Adipocyte (in vitro differentiated cells): ENCODE measurements at regions not wholly inside any gene's neighbourhood (a gene's known extent, or its start where the extent isn't known, plus 50 kb on each side); places are given as distances from the start of the nearest gene placed in this dataset.

Experiments
- DNase-seq: peaks from one replicate; pipeline ENCODE4 v3.0.0-alpha.2; 2015; ENCODE audit warnings: low read depth
- H3K27me3 ChIP-seq: replicated peaks from 2 replicates; pipeline ENCODE4 v1.7.0; 2013; ENCODE audit warnings: mild to moderate bottlenecking, low read length, moderate library complexity; ENCODE audit not compliant: control insufficient read depth, insufficient read depth
- H3K36me3 ChIP-seq: 2 replicates; pipeline ENCODE4 v1.7.0; 2013; ENCODE audit warnings: low read length, mild to moderate bottlenecking, moderate library complexity; ENCODE audit not compliant: control insufficient read depth, insufficient read depth, severe bottlenecking
- H3K4me1 ChIP-seq: 2 replicates; pipeline ENCODE4 v1.7.0; 2013; ENCODE audit warnings: mild to moderate bottlenecking, low read length, moderate library complexity; ENCODE audit not compliant: control insufficient read depth, insufficient read depth
- H3K4me3 ChIP-seq: 2 replicates; pipeline ENCODE4 v1.7.0; 2013; ENCODE audit warnings: mild to moderate bottlenecking, low read length, moderate library complexity
- H3K9ac ChIP-seq: 2 replicates; pipeline ENCODE4 v1.7.0; 2013; ENCODE audit warnings: mild to moderate bottlenecking, low read length, moderate library complexity
- H3K9me3 ChIP-seq: 2 replicates; pipeline ENCODE4 v1.7.0; 2013; ENCODE audit warnings: mild to moderate bottlenecking, low read length, moderate library complexity; ENCODE audit not compliant: control insufficient read depth

- H3K4me3 ChIP-seq: no peak overlapping the region
- no peaks in the 10 kb centered on the region for H3K4me1 ChIP-seq
- H3K9me3 ChIP-seq: peaks cover 31% of the 10 kb centered on the region
- no peak for DNase-seq
- H3K36me3 ChIP-seq: no peaks in the 10 kb centered on the region
- H3K27me3 ChIP-seq: no peaks in the 10 kb centered on the region
- H3K9ac ChIP-seq: no peak overlapping the region
These were observed 1225.5 kb downstream of the TBC1D22A start for GRCh38 chr22:47987885-47988515.

DNA sequence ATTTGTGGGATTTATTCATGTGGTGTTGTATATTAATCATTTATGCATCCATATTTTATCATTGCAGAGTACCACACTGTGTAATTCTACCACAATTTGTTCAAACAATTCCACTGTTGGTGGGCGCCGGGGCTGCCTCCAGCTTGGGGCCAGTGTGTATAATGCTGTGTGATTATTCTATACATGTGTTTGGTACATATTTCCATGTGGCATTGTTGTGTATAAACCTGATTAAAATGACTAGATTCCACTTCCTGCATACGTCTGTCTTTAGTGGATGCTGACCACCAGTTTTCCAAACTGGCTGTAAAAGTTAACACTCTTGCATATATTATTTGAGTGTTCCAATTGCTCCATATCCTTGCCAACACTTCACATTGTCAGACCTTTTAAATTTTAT, 1213.8 kb downstream of the TBC1D22A start:
- no peaks in the 10 kb centered on the region for H3K36me3 ChIP-seq
- H3K9ac ChIP-seq: no peak overlapping the region
- no peaks in the 10 kb centered on the region for H3K27me3 ChIP-seq
- no peaks in the 10 kb centered on the region for H3K4me1 ChIP-seq
- no peak for DNase-seq
- H3K9me3 ChIP-seq: peaks cover 17% of the 10 kb centered on the region
- no peak overlapping the region for H3K4me3 ChIP-seq

DNA sequence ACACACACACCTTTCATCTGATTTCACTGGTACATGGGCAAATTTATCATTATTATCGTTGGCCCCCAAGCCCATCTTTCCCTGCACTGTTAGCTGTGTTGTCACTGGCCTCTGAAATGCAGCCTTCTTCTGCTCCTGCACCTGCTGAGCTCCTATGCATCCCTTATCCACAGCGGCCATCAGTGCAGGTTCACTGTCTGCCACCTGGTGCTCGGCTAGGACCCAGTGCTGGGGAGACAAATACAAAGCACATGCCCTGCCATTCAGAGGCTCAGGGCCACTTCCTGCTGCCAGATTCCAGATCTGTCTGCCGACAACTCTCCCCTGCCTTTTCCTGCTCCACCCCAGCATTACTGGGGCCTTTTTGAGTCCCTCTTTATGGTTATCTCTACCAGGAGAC, 1205.4 kb downstream of the TBC1D22A start:
- no peak overlapping the region for H3K4me3 ChIP-seq
- no peaks in the 10 kb centered on the region for H3K4me1 ChIP-seq
- H3K9me3 ChIP-seq: peaks cover 7% of the 10 kb centered on the region
- H3K9ac ChIP-seq: no peak overlapping the region
- H3K27me3 ChIP-seq: no peaks in the 10 kb centered on the region
- H3K36me3 ChIP-seq: no peaks in the 10 kb centered on the region
- no peak for DNase-seq

DNA sequence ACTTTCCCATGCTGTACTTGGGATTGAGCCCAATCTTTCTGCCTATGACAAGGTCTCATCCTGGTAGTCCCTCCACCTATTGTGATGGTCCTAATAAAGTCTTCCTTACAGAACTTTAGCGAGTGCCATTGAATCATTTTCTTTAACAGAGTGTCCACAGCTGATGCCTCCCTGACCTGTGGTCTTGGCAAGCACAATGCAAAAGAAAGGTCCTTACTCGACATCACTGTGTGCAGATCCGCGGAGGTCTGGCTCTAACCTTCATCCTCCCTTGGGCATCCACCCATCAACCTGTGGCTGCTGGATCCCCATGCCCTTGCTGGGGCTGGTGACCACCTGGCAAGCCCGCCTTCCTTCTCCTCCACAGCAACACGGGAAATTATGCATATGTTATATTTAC, 1203.9 kb downstream of the TBC1D22A start:
- Histone ChIP-seq H3K27me3 (no peaks in the 10 kb centered on the region), H3K4me3 (no peak overlapping the region), H3K36me3 (no peaks in the 10 kb centered on the region), H3K4me1 (no peaks in the 10 kb centered on the region), H3K9ac (no peak overlapping the region), H3K9me3 (peaks cover 7% of the 10 kb centered on the region)
- no peak for DNase-seq

DNA sequence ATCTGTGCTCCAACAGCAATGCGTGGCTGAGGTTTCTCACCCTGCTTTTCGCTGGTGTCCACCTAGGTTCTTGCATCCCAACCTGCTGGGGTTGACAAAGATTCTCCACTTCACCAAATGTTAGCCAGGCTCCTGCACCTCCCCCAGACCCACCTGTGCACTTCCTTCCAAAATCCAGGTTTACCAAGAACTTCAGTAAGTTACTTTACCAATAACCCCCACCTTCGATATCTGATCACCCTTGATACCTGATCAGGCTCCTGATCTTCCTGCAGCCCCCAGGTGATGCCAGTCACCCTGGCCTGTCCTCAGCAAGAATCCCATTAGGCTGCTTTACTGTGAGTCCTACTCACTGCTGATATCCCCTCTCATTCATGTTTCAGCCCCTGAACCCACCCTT, 1203.4 kb downstream of the TBC1D22A start:
- Histone ChIP-seq H3K9me3 (peaks cover 7% of the 10 kb centered on the region), H3K9ac (no peak overlapping the region), H3K4me3 (no peak overlapping the region), H3K4me1 (no peaks in the 10 kb centered on the region), H3K27me3 (no peaks in the 10 kb centered on the region), H3K36me3 (no peaks in the 10 kb centered on the region)
- DNase-seq: no peak

GRCh38 chr22:47965066-47965465, 1202.6 kb downstream of the TBC1D22A start:
- Histone ChIP-seq H3K4me3 (no peak overlapping the region), H3K4me1 (no peaks in the 10 kb centered on the region), H3K9me3 (peaks cover 7% of the 10 kb centered on the region), H3K36me3 (no peaks in the 10 kb centered on the region), H3K27me3 (no peaks in the 10 kb centered on the region), H3K9ac (no peak overlapping the region)
- no peak for DNase-seq

DNA sequence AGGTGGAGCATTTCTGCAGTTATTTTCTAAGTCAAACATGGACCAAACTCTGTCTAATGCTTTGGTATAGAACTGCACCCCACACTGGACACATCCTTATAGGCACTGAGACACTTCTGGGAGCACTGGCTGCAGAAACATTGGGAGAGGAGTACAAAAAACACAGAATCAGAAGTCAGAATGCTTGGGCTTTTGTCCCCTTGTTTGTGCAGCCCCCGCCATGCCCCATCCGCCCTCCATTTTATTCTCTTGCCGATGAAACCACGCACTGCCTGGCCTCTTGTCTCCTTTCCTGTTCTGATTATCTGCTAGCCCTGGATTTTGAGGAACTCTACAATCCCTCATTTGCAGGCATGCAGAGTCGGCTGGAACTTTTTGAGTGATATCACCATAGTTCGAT, 1201.2 kb downstream of the TBC1D22A start:
- no peaks in the 10 kb centered on the region for H3K27me3 ChIP-seq
- peaks cover 7% of the 10 kb centered on the region for H3K9me3 ChIP-seq
- H3K9ac ChIP-seq: no peak overlapping the region
- no peaks in the 10 kb centered on the region for H3K36me3 ChIP-seq
- DNase-seq: no peak
- H3K4me1 ChIP-seq: no peaks in the 10 kb centered on the region
- no peak overlapping the region for H3K4me3 ChIP-seq

DNA sequence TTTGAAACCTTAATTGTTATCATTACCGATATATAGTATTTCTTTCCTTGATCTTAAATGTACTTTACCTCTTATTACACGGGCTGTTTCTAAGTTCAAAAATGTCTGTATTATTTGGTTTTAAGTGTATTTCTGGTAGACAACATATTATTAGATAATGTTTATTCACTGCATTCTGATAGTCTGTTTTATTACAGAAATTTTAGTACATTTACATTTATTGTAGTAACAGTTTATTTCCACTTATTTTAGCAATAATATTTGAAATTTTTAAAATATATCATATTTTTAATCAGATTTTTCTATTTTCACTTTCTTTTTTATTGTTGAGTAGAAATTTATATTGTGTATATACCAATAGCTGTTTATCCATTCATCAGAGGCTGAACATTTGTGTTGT, 1195.2 kb downstream of the TBC1D22A start:
- Histone ChIP-seq H3K4me1 (no peaks in the 10 kb centered on the region), H3K4me3 (no peak overlapping the region), H3K9me3 (peaks cover 25% of the 10 kb centered on the region), H3K36me3 (no peaks in the 10 kb centered on the region), H3K9ac (no peak overlapping the region), H3K27me3 (no peaks in the 10 kb centered on the region)
- no peak for DNase-seq

- H3K36me3 ChIP-seq: no peaks in the 10 kb centered on the region
- DNase-seq: no peak
- peaks cover 25% of the 10 kb centered on the region for H3K9me3 ChIP-seq
- H3K27me3 ChIP-seq: no peaks in the 10 kb centered on the region
- no peak overlapping the region for H3K4me3 ChIP-seq
- no peaks in the 10 kb centered on the region for H3K4me1 ChIP-seq
- H3K9ac ChIP-seq: no peak overlapping the region
These were observed 1191.7 kb downstream of the TBC1D22A start for GRCh38 chr22:47954107-47954506.

GRCh38 chr22:47944941-47945340, 1182.5 kb downstream of the TBC1D22A start:
- H3K4me3 ChIP-seq: no peak overlapping the region
- DNase-seq: no peak

GRCh38 chr22:47943729-47944700, 1181.6 kb downstream of the TBC1D22A start:
- DNase-seq: no peak
- Histone ChIP-seq H3K4me1 (no peaks in the 10 kb centered on the region), H3K9me3 (no peaks in the 10 kb centered on the region), H3K9ac (no peak overlapping the region), H3K4me3 (no peak overlapping the region), H3K36me3 (no peaks in the 10 kb centered on the region), H3K27me3 (no peaks in the 10 kb centered on the region)

More at GRCh38 chr22:47944941-47945340, 1182.5 kb downstream of the TBC1D22A start:
- Histone ChIP-seq H3K27me3 (no peaks in the 10 kb centered on the region), H3K36me3 (no peaks in the 10 kb centered on the region), H3K9ac (no peak overlapping the region), H3K4me1 (no peaks in the 10 kb centered on the region), H3K9me3 (no peaks in the 10 kb centered on the region)
